ENCODE measurements at regions not wholly inside any gene's neighbourhood (a gene's known extent, or its start where the extent isn't known, plus 50 kb on each side); places are given as distances from the start of the nearest gene placed in this dataset.
"Not testable (repeated sequence)": the region's sequence is repeated elsewhere in the genome, so short reads cannot be mapped to it uniquely, and the experiment has no call there.

GRCh38 chr1:18569251-18569650 is 61.4 kb upstream of the PAX7 start:
- no peak overlapping the region for H3K27ac Mint-ChIP-seq
- CTCF ChIA-PET, result no interaction called here
- peaks cover 6% of the 10 kb centered on the region for H3K27me3 Mint-ChIP-seq (ENCODE audit: low read depth)
- intact Hi-C loops (cut with micrococcal nuclease), result no loop called here
- no peak overlapping the region for H3K4me3 Mint-ChIP-seq
- DNase-seq, result no peak
- no peaks in the 10 kb centered on the region for H3K36me3 Mint-ChIP-seq (ENCODE audit: low read depth)
- no peaks in the 10 kb centered on the region for H3K4me1 Mint-ChIP-seq (ENCODE audit: low read depth)
- no peaks in the 10 kb centered on the region for H3K9me3 Mint-ChIP-seq

DNA sequence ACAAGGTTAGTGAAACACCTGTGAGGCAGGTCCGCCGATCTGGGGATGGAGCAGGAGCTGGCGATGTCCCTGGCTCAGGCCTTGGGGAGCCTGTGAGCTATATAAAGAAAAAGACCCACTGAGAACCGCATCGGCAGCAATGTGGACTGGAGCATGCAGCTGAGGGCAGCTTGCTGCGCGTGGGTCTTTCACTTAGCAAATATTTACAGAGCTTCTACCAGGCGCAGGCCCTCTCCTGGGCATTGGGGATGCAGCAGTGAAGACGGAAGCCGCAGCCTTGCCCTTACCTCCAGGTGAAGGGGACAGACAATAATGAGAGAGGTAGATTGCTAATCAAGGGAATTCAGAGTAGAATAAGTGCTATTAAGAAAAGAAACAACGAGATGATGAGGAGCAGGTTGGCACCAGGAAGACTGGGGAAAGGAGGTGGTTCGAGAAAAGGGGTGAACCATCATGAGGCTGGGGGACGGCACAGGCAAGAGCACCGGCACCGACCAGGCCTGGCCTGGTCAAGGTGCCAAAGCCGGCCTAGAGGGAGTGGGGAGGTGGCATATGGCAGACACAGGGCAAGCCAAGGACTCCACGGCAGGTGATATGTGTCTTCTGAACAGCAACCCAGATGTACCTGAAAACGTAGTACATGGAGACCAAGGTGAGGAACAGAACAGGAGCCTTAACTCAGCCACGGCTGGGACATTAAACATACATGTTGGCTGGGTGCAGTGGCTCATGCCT is 60.7 kb upstream of the PAX7 start:
- H3K27me3 Mint-ChIP-seq (ENCODE audit: low read depth), result peaks cover 6% of the 10 kb centered on the region
- DNase-seq, result no peak
- no peaks in the 10 kb centered on the region for H3K9me3 Mint-ChIP-seq
- H3K4me1 Mint-ChIP-seq (ENCODE audit: low read depth), result no peaks in the 10 kb centered on the region
- H3K36me3 Mint-ChIP-seq (ENCODE audit: low read depth), result no peaks in the 10 kb centered on the region
- no peak overlapping the region for H3K27ac Mint-ChIP-seq
- H3K4me3 Mint-ChIP-seq, result no peak overlapping the region
- intact Hi-C loops (cut with micrococcal nuclease), result no loop called here
- CTCF ChIA-PET, result interaction anchor here (1.1 kb wide), 1 partner anchor 12 kb away, joined by 6 read pairs; no protein-coding TSS in a partner anchor

GRCh38 chr1:18571275-18571674 is 59.4 kb upstream of the PAX7 start:
- CTCF ChIA-PET, result interaction anchor here (1.1 kb wide), 1 partner anchor 10 kb away, joined by 6 read pairs; no protein-coding TSS in a partner anchor
- Mint-ChIP-seq H3K4me3 (no peak overlapping the region), H3K36me3 (ENCODE audit: low read depth) (no peaks in the 10 kb centered on the region), H3K27me3 (ENCODE audit: low read depth) (peaks cover 3% of the 10 kb centered on the region), H3K9me3 (no peaks in the 10 kb centered on the region), H3K27ac (no peak overlapping the region), H3K4me1 (ENCODE audit: low read depth) (no peaks in the 10 kb centered on the region)
- no peak for DNase-seq
- intact Hi-C loops (cut with micrococcal nuclease), result no loop called here

DNA sequence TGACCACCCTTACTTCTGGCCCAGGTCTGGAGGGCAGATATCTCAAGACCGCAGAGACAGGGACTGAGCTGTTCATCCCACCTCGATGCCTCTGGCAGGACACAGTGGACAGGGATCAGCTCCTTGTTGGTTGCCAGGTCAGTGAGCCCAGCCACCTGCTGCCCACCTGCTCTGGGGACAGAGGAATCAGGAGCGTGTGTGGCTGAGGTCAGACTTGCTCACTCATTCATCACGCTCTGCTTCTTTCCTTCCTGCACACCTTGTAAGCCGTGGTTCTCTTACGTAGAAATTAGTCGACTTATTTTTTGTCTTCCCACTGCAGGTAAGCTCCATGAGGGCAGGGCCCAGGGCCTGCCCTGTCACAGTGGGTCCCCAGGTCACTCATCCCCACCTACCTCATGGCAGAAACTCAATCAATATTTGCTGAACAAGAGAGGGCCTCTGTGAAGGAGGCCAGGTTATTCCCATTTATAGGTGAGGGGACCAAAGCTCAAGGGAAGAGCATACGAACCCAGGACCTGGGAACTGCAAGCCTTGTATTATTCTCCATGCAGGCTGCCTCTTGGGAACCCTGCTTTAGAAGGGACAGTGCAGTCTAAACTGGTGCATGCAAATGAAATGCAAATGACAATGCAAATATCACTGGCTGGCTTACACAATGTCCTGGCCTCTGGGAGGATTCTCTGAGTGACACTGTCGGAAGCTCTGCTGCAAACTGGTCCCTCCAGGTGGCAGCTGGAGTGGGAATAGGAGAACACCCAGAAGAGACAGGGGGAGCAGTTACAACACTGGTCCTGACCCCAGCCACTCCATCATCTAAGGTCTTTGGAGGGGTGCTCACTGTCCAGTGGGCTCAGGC is 58.4 kb upstream of the PAX7 start:
- intact Hi-C loops (cut with micrococcal nuclease), result no loop called here
- Mint-ChIP-seq H3K27ac (no peak overlapping the region), H3K36me3 (ENCODE audit: low read depth) (no peaks in the 10 kb centered on the region), H3K4me3 (no peak overlapping the region), H3K9me3 (no peaks in the 10 kb centered on the region), H3K4me1 (ENCODE audit: low read depth) (no peaks in the 10 kb centered on the region), H3K27me3 (ENCODE audit: low read depth) (peaks cover 4% of the 10 kb centered on the region)
- no peak for DNase-seq
- CTCF ChIA-PET, result no interaction called here

DNA sequence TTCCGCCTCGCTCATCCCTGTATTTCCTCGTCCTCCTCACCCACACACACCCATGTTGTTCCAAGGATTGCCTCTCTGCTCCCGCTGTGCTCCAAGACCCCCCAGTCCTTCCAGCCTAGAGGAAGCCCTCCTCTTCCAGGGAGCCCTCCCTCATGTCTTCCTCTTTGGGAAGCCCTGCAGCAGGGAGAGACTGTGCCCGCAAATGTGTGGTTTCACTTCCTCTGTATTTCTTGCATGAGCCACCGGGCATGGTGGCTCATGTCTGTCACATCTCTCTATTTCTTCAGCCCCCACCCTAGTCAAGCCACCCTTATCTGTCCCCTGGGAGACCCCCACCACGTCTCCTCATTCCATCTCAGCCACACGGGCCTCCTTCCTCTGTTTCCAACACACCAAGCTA is 57.5 kb upstream of the PAX7 start:
- no peaks in the 10 kb centered on the region for H3K4me1 Mint-ChIP-seq (ENCODE audit: low read depth)
- H3K4me3 Mint-ChIP-seq, result no peak overlapping the region
- CTCF ChIA-PET, result no interaction called here
- intact Hi-C loops (cut with micrococcal nuclease), result no loop called here
- no peak for DNase-seq
- H3K9me3 Mint-ChIP-seq, result no peaks in the 10 kb centered on the region
- no peak overlapping the region for H3K27ac Mint-ChIP-seq
- peaks cover 4% of the 10 kb centered on the region for H3K27me3 Mint-ChIP-seq (ENCODE audit: low read depth)
- no peaks in the 10 kb centered on the region for H3K36me3 Mint-ChIP-seq (ENCODE audit: low read depth)

DNA sequence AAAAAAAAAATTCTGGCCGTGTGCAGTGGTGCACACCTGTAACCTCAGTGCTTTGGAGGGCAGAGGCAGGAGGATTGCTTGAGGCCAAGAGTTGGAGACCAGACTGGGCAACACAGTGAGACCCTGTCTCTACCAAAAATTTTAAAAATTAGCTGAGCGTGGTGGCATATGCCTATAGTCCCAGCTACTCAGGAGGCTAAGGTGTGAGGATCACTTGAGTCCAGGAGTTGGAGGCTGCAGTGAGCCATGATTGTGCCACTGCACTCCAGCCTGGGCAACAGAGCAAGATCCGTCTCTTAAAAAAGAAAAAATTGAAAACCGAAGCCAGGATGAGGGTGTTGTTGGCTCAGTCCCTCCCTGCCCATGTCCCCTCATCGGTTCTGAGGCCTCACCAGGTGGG is 55.9 kb upstream of the PAX7 start:
- CTCF ChIA-PET, result interaction anchor here (1.0 to 2.3 kb wide), 6 partner anchors 10 to 28 kb away, joined by 3 to 12 read pairs (median 6); no protein-coding TSS in a partner anchor
- Mint-ChIP-seq H3K4me1 (ENCODE audit: low read depth) (no peaks in the 10 kb centered on the region), H3K4me3 (no peak overlapping the region), H3K27me3 (ENCODE audit: low read depth) (peaks cover 4% of the 10 kb centered on the region), H3K9me3 (no peaks in the 10 kb centered on the region), H3K27ac (no peak overlapping the region), H3K36me3 (ENCODE audit: low read depth) (no peaks in the 10 kb centered on the region)
- intact Hi-C loops (cut with micrococcal nuclease), result no loop called here
- DNase-seq, result no peak

DNA sequence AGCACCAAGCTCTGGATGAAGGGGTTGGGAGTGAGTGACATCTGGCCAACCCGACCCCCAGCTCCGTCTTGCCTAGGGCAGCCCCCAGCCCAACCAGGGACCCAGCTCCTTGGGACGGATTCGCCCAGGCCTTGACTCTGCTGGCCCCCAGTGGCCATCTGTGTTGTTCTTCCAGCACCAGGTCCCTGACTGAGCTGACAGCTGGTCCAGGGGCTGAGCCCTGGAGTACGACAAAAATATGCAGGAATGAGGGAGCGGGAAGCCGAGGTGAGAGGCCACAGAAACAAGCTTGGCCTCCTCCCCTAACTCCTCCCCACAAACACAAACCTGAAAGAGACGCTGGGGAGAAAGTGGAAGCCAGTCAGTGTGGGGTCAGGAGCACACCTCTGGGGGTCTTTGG is 55.0 kb upstream of the PAX7 start:
- CTCF ChIA-PET, result interaction anchor here (0.9 to 2.3 kb wide), 12 partner anchors 9 to 914 kb away, joined by 3 to 12 read pairs (median 4); no protein-coding TSS in a partner anchor
- H3K9me3 Mint-ChIP-seq, result no peaks in the 10 kb centered on the region
- H3K4me1 Mint-ChIP-seq (ENCODE audit: low read depth), result no peaks in the 10 kb centered on the region
- H3K36me3 Mint-ChIP-seq (ENCODE audit: low read depth), result no peaks in the 10 kb centered on the region
- H3K27ac Mint-ChIP-seq, result no peak overlapping the region
- H3K4me3 Mint-ChIP-seq, result no peak overlapping the region
- DNase-seq, result peak; percentile 66
- H3K27me3 Mint-ChIP-seq (ENCODE audit: low read depth), result peaks cover 4% of the 10 kb centered on the region
- intact Hi-C loops (cut with micrococcal nuclease), result no loop called here

DNA sequence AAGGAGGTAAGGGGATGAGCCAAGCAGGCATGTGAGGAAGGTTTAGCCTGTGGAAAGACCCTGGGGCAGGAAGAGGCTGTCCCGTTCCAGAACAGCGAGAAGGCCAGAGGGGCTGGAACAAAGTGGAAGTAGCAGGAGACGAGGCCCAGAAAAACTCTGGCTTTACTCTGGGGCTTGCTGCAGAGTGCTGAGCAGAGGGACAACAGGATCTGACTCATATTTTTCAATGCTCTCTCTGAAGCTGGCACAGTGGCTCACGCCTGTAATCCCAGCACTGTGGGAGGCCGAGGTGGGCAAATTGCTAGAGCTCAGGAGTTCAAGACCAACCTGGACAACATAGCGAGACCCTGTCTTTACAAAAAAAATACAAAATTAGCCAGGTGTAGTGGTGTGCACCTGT is 52.4 kb upstream of the PAX7 start:
- intact Hi-C loops (cut with micrococcal nuclease), result no loop called here
- Mint-ChIP-seq H3K9me3 (no peaks in the 10 kb centered on the region), H3K4me3 (no peak overlapping the region), H3K4me1 (ENCODE audit: low read depth) (no peaks in the 10 kb centered on the region), H3K36me3 (ENCODE audit: low read depth) (no peaks in the 10 kb centered on the region), H3K27me3 (ENCODE audit: low read depth) (peaks cover 12% of the 10 kb centered on the region), H3K27ac (no peak overlapping the region)
- CTCF ChIA-PET, result no interaction called here
- no peak for DNase-seq

DNA sequence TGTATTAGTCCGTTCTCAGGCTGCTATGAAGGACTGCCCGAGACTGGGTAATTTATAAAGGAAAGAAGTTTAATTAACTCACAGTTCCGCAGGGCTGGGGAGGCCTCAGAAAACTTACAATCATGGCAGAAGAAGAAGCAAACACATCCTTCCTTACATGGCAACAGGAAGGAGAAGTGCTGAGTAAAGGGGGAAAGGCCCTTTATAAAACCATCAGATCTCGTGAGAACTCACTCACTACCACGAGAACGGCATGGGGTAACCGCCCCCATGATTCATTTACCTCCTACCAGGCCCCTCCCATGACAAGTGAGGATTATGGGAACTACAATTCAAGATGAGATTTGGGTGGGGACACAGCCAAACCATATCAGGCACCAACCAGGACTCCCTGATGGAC is 51.4 kb upstream of the PAX7 start:
- H3K4me1 Mint-ChIP-seq (ENCODE audit: low read depth); H3K36me3 Mint-ChIP-seq (ENCODE audit: low read depth); intact Hi-C loops (cut with micrococcal nuclease); H3K4me3 Mint-ChIP-seq; H3K9me3 Mint-ChIP-seq; H3K27ac Mint-ChIP-seq: not testable (repeated sequence)
- CTCF ChIA-PET, result interaction anchor here (0.7 kb wide), 1 partner anchor 295 kb away, joined by 3 read pairs; no protein-coding TSS in a partner anchor
- peaks cover 11% of the 10 kb centered on the region for H3K27me3 Mint-ChIP-seq (ENCODE audit: low read depth)
- peak; percentile 49 for DNase-seq

- no peak overlapping the region for H3K27ac Mint-ChIP-seq
- no peak for DNase-seq
- no peaks in the 10 kb centered on the region for H3K4me1 Mint-ChIP-seq (ENCODE audit: low read depth)
- CTCF ChIA-PET, result interaction anchor here (0.6 to 0.7 kb wide), 2 partner anchors 87 to 294 kb away, joined by 3 read pairs; no protein-coding TSS in a partner anchor
- H3K4me3 Mint-ChIP-seq, result no peak overlapping the region
- H3K9me3 Mint-ChIP-seq, result no peaks in the 10 kb centered on the region
- peaks cover 11% of the 10 kb centered on the region for H3K27me3 Mint-ChIP-seq (ENCODE audit: low read depth)
- no peaks in the 10 kb centered on the region for H3K36me3 Mint-ChIP-seq (ENCODE audit: low read depth)
- intact Hi-C loops (cut with micrococcal nuclease), result loop anchor here (5.0 to 10.0 kb wide), 2 partner anchors 283 to 915 kb away; no protein-coding TSS in a partner anchor
Measured at GRCh38 chr1:18580047-18580446, 50.6 kb upstream of the PAX7 start.

DNA sequence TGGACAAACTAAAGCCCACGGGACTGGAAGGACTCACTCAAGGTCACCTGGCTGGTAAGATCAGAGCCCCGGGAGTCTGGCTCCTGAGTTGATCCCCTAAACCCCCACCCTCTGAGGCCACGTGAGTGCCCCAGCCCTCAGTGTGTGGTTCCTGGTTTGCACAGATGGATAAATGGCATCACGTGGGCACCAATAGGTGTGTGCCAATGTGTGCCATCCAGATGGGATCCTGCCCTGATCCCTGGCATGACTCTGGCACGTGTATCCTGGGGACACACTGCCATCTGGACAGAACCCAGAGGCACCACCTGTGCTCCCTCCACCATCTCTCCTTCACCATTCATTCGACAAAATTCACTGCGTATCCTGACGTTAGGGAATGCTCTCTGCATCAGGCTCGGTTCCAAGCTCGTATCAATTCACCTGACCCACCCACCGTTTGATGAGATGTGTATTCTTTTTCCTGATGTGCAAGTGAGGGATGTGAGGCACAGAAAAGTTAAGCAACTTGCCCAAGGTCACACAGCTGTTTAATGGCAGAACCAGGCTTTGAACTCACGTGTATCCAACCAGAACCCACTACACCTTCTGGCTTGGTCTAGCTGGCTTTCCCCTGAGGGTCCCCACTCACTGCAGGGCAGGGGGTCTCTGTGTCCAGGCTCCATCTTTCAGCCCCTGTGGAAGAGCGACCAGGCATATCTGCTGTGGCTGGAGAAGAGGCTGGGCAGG is 49.8 kb upstream of the PAX7 start:
- H3K27ac Mint-ChIP-seq, result no peak overlapping the region
- no peak for DNase-seq
- CTCF ChIA-PET, result interaction anchor here (0.7 to 2.9 kb wide), 13 partner anchors 9 to 920 kb away, joined by 3 to 19 read pairs (median 4); no protein-coding TSS in a partner anchor
- no peaks in the 10 kb centered on the region for H3K36me3 Mint-ChIP-seq (ENCODE audit: low read depth)
- H3K27me3 Mint-ChIP-seq (ENCODE audit: low read depth), result peaks cover 11% of the 10 kb centered on the region
- intact Hi-C loops (cut with micrococcal nuclease), result loop anchor here (5.0 to 10.0 kb wide), 2 partner anchors 284 to 916 kb away; no protein-coding TSS in a partner anchor
- no peak overlapping the region for H3K4me3 Mint-ChIP-seq
- H3K4me1 Mint-ChIP-seq (ENCODE audit: low read depth), result no peaks in the 10 kb centered on the region
- H3K9me3 Mint-ChIP-seq, result no peaks in the 10 kb centered on the region

All from activated naive CD4-positive, alpha-beta T cell treated with anti-CD3 and anti-CD28 coated beads for 36 hours (primary cell).